ENCODE measurements at regions not wholly inside any gene's neighbourhood (a gene's known extent, or its start where the extent isn't known, plus 50 kb on each side); places are given as distances from the start of the nearest gene placed in this dataset.

DNA sequence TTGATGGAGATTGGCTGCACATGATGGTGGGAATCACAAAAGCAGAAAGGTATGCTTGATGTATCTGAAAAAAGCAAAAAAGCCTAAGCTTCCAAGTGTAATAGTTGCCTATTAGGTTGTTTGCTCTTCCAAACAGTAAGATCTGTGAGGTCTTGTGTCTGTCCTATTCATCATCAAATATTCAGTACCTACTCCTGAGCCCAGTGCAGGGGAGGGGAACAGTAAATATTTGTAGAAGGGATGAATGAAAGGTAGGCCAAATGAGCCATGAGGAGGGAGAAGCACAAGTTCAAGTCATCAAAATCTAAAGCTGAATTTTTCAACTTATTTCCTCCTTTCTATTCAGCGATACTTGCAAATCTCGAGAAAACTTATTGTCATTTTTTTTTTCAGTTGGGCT, 153.2 kb upstream of the ETAA1 start:
- Histone ChIP-seq H3K79me1 (ENCODE audit: insufficient read depth, low read depth, low read length, poor library complexity, severe bottlenecking) (no peaks in the 10 kb centered on the region), H4K91ac (ENCODE audit: insufficient read length, low read depth, low read length) (no peak overlapping the region), H3K23ac (ENCODE audit: insufficient read length, low read depth, low read length) (no peak overlapping the region), H2AFZ (ENCODE audit: low read length) (no peak overlapping the region), H2BK5ac (ENCODE audit: insufficient read length, low read length) (no peak overlapping the region), H2BK12ac (ENCODE audit: insufficient read length, low read depth, low read length) (no peak overlapping the region), H3K79me2 (ENCODE audit: insufficient read depth, low read length) (no peaks in the 10 kb centered on the region), H3T11ph (ENCODE audit: low read length) (no peak overlapping the region), H3K23me2 (ENCODE audit: insufficient read length, low read depth, low read length, poor library complexity, severe bottlenecking) (no peaks in the 10 kb centered on the region), H3K9ac (ENCODE audit: extremely low read depth, insufficient read length, low read length) (no peak overlapping the region), H3K14ac (ENCODE audit: insufficient read depth, low read length) (no peak overlapping the region), H4K20me1 (ENCODE audit: control insufficient read depth, insufficient read depth, insufficient read length) (no peaks in the 10 kb centered on the region), H3K9me3 (ENCODE audit: control insufficient read depth, low read depth, low read length) (no peaks in the 10 kb centered on the region), H2BK20ac (ENCODE audit: low read depth, low read length, poor library complexity, severe bottlenecking) (no peak overlapping the region), H3K4me2 (ENCODE audit: insufficient read depth, insufficient read length, low read length) (no peak overlapping the region), H3K4me1 (ENCODE audit: insufficient read depth, low read length) (no peaks in the 10 kb centered on the region), H4K8ac (replicated peaks; ENCODE audit: insufficient read length, low read depth, low read length) (no peak overlapping the region), H3K27ac (ENCODE audit: insufficient read length, low read depth, low read length) (no peak overlapping the region), H2AK5ac (ENCODE audit: insufficient read length, low read length) (no peak overlapping the region), H4K5ac (ENCODE audit: insufficient read length, low read depth, low read length) (no peak overlapping the region), H2BK15ac (ENCODE audit: low read depth, low read length) (no peak overlapping the region), H3K4ac (ENCODE audit: low read depth, low read length) (no peak overlapping the region), H3K27me3 (ENCODE audit: insufficient read depth, low read length) (no peaks in the 10 kb centered on the region), H2BK120ac (ENCODE audit: low read depth, low read length, poor library complexity, severe bottlenecking) (no peak overlapping the region), H3K56ac (ENCODE audit: insufficient read length, low read depth, low read length) (no peak overlapping the region), H3K18ac (ENCODE audit: insufficient read length, low read depth, low read length) (no peak overlapping the region)
- H3K4me1 Mint-ChIP-seq: peaks cover 0 to 3% of the 10 kb centered on the region in 2 experiments; a peak in 1 of 4 replicates
- H3K36me3 Mint-ChIP-seq (ENCODE audit: insufficient read depth in 1 of 3, low read depth in 3 of 3): no peaks in the 10 kb centered on the region
- no peaks in the 10 kb centered on the region for H3K27me3 Mint-ChIP-seq (ENCODE audit: low read depth)
- no CpG with 5 or more reads among the region's 2 CpGs for WGBS (ENCODE audit: extremely low coverage, insufficient read length, low lambda C conversion rate)
- H3K4me3 Mint-ChIP-seq: no peak overlapping the region
- TF ChIP-seq, protein P1, sequence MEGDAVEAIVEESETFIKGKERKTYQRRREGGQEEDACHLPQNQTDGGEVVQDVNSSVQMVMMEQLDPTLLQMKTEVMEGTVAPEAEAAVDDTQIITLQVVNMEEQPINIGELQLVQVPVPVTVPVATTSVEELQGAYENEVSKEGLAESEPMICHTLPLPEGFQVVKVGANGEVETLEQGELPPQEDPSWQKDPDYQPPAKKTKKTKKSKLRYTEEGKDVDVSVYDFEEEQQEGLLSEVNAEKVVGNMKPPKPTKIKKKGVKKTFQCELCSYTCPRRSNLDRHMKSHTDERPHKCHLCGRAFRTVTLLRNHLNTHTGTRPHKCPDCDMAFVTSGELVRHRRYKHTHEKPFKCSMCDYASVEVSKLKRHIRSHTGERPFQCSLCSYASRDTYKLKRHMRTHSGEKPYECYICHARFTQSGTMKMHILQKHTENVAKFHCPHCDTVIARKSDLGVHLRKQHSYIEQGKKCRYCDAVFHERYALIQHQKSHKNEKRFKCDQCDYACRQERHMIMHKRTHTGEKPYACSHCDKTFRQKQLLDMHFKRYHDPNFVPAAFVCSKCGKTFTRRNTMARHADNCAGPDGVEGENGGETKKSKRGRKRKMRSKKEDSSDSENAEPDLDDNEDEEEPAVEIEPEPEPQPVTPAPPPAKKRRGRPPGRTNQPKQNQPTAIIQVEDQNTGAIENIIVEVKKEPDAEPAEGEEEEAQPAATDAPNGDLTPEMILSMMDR (conservative IDR thresholded peaks at IDR 0.05): no peak
- no peak for DNase-seq
- no peak overlapping the region for H3K27ac Mint-ChIP-seq
- H3K9me3 Mint-ChIP-seq: no peaks in the 10 kb centered on the region

Data from H9 (cell line).